A549 (cell line): ENCODE measurements at regions not wholly inside any gene's neighbourhood (a gene's known extent, or its start where the extent isn't known, plus 50 kb on each side); places are given as distances from the start of the nearest gene placed in this dataset.
"Not testable (repeated sequence)": the region's sequence is repeated elsewhere in the genome, so short reads cannot be mapped to it uniquely, and the experiment has no call there.

Experiments
- ATAC-seq, 2 experiments: fragments of 200-7000 bp in 1 of 2; fragments of >200 bp in 1 of 2; cut with Nextera tagmentation in 1 of 2; cut with Tn5 transposase in 1 of 2; 3 replicates each; pipeline versions ENCODE4 v1.8.0 to v1.9.1; 2018 to 2020; ENCODE audit warnings: mild to moderate bottlenecking in 1 of 2, moderate library complexity in 1 of 2
- CTCF ChIA-PET: fragments of 300-600 bp; sonication (Branson Sonifier 250); formaldehyde crosslinking; extraction: SDS; loops from one replicate; lab custom pipeline; 2021; ENCODE audit warnings: antibody characterized with exemption, inconsistent platforms; lab: Yijun Ruan, JAX
- POLR2A ChIA-PET: fragments of 350-600 bp; formaldehyde crosslinking; extraction: SDS; loops from one replicate; lab custom pipeline; 2021; ENCODE audit warnings: antibody characterized with exemption, inconsistent platforms; lab: Yijun Ruan, JAX
- DNase-seq, 2 experiments: peaks; one replicate each; pipeline versions ENCODE4 v3.0.0 to v3.0.0-alpha.2; 2011 to 2016; ENCODE audit warnings: low read depth in 1 of 2, low spot score in 1 of 2
- FAIRE-seq: peaks from 2 replicates; lab custom pipeline; 2011; peaks lifted over from hg19 to GRCh38; lab: Jason Lieb, UNC
- H3K27ac ChIP-seq, 2 experiments: fragments of >200 bp; sonication (Bioruptor Twin); formaldehyde crosslinking; 3 replicates each; pipeline ENCODE4 v1.5.1; 2016 to 2017
- H3K4me1 ChIP-seq: fragments of >200 bp; sonication (Bioruptor Twin); formaldehyde crosslinking; 3 replicates; pipeline ENCODE4 v1.6.1; 2016
- H3K4me2 ChIP-seq: fragments of >200 bp; sonication (Bioruptor Twin); formaldehyde crosslinking; 3 replicates; pipeline ENCODE4 v1.6.1; 2016
- H3K4me3 ChIP-seq: fragments of >200 bp; sonication (Bioruptor Twin); formaldehyde crosslinking; 3 replicates; pipeline ENCODE4 v1.5.1; 2016
- H3K9me3 ChIP-seq: fragments of >200 bp; sonication (Bioruptor Twin); formaldehyde crosslinking; 3 replicates; pipeline ENCODE4 v1.6.1; 2016
- CBX2 ChIP-seq: fragments of 200-600 bp; sonication (generic); IDR thresholded peaks from 2 replicates; pipeline ENCODE4 v1.6.1; 2016; ENCODE audit warnings: low read depth, mild to moderate bottlenecking, borderline replicate concordance
- E2F6 ChIP-seq: IDR thresholded peaks from 2 replicates; pipeline ENCODE4 v1.6.1; 2012; ENCODE audit warnings: low read depth, borderline replicate concordance
- EHF ChIP-seq: fragments of 250-450 bp; sonication (Bioruptor Pico); IDR thresholded peaks from 2 replicates; pipeline ENCODE4 v1.5.0; 2020; ENCODE audit warnings: mild to moderate bottlenecking
- EP300 ChIP-seq, 2 experiments: fragments of >200 bp; sonication (Bioruptor Twin); formaldehyde crosslinking; IDR thresholded peaks; 2 replicates in 1 of 2; 3 replicates in 1 of 2; pipeline ENCODE4 v1.6.1; 2016 to 2017
- ESRRA ChIP-seq: fragments of 150-350 bp; IDR thresholded peaks from 2 replicates; pipeline ENCODE4 v1.6.1; 2014; ENCODE audit warnings: mild to moderate bottlenecking, low read length, borderline replicate concordance
- FOSL2 ChIP-seq, 2 experiments: fragments of 450-650 bp in 1 of 2; fragments of >200 bp in 1 of 2; sonication (Bioruptor Twin) in 1 of 2; formaldehyde crosslinking; IDR thresholded peaks; 2 replicates each; pipeline versions ENCODE4 v1.5.0 to v1.6.1; 2016 to 2020; ENCODE audit warnings: mild to moderate bottlenecking in 1 of 2, moderate library complexity in 1 of 2
- GATA3 ChIP-seq: IDR thresholded peaks from 2 replicates; pipeline ENCODE4 v1.6.1; 2012; ENCODE audit warnings: borderline replicate concordance
- HDAC2 ChIP-seq: fragments of 200-600 bp; sonication (generic); IDR thresholded peaks from 2 replicates; pipeline ENCODE4 v1.6.1; 2016
- HEYL ChIP-seq: fragments of 250-450 bp; sonication (Bioruptor Pico); IDR thresholded peaks from 2 replicates; pipeline ENCODE4 v1.8.0; 2021; ENCODE audit warnings: mild to moderate bottlenecking, moderate library complexity
- HOXB13 ChIP-seq: fragments of 250-450 bp; sonication (Bioruptor Pico); IDR thresholded peaks from 2 replicates; pipeline ENCODE4 v1.5.0; 2020; ENCODE audit warnings: low read depth, mild to moderate bottlenecking, moderate library complexity
- HOXB5 ChIP-seq: fragments of 250-450 bp; sonication (Bioruptor Pico); IDR thresholded peaks from 2 replicates; pipeline ENCODE4 v1.5.0; 2020; ENCODE audit warnings: mild to moderate bottlenecking, moderate library complexity
- MYC ChIP-seq: IDR thresholded peaks from 2 replicates; pipeline ENCODE4 v1.6.1; 2012; ENCODE audit warnings: mild to moderate bottlenecking, inconsistent platforms, low read length, improper control_type of control experiment, borderline replicate concordance
- NPAS2 ChIP-seq: fragments of 250-450 bp; sonication (Bioruptor Pico); IDR thresholded peaks from 2 replicates; pipeline ENCODE4 v1.8.0; 2022; ENCODE audit warnings: mild to moderate bottlenecking, moderate library complexity, borderline replicate concordance
- POLR2AphosphoS2 ChIP-seq: conservative IDR thresholded peaks from 2 replicates; pipeline ENCODE4 v1.6.1; 2012; ENCODE audit warnings: low read length, improper control_type of control experiment, inconsistent platforms
- RCOR1 ChIP-seq: fragments of 150-350 bp; IDR thresholded peaks from 2 replicates; pipeline ENCODE4 v1.6.1; 2014; ENCODE audit warnings: antibody characterized with exemption, low read length, low read depth
- RFX5 ChIP-seq: fragments of 450-650 bp; IDR thresholded peaks from 2 replicates; pipeline ENCODE4 v1.7.1; 2014; ENCODE audit warnings: antibody characterized with exemption, mild to moderate bottlenecking, moderate library complexity
- TFCP2L1 ChIP-seq: fragments of 250-450 bp; sonication (Bioruptor Pico); IDR thresholded peaks from 2 replicates; pipeline ENCODE4 v1.5.0; 2021; ENCODE audit warnings: mild to moderate bottlenecking
- ZFP36 ChIP-seq: fragments of 450-650 bp; IDR thresholded peaks from 2 replicates; pipeline ENCODE4 v1.6.1; 2014; ENCODE audit warnings: borderline replicate concordance; ENCODE audit not compliant: partially characterized antibody
- ZNF302 ChIP-seq: fragments of 250-450 bp; sonication (Bioruptor Pico); IDR thresholded peaks from 2 replicates; pipeline ENCODE4 v1.9.0; 2021; ENCODE audit warnings: inconsistent platforms, mild to moderate bottlenecking, moderate library complexity
- WGBS: methylation state at CpG from one replicate; pipeline ENCODE4 v1.1.6; 2017; ENCODE audit errors: missing lambda C conversion rate; 5-methylcytosine and 5-hydroxymethylcytosine counted together
- TF ChIP-seq, protein P1 (sequence below): fragments of >200 bp; sonication (Bioruptor Twin); formaldehyde crosslinking; IDR thresholded peaks from 3 replicates; pipeline ENCODE4 v1.5.1; 2016
- TF ChIP-seq, protein P2 (sequence below): IDR thresholded peaks from 2 replicates; pipeline ENCODE4 v1.6.1; 2012

GRCh38 chr5:18800293-18801025 is 1166.2 kb downstream of the TAF11L14 start:
- WGBS, result 59% methylated on average over 18 of the region's 19 CpGs
- no peaks in the 10 kb centered on the region for H3K9me3 ChIP-seq
- POLR2A ChIA-PET, result no interaction called here
- no peak overlapping the region for H3K4me3 ChIP-seq
- H3K4me2 ChIP-seq, result no peak overlapping the region
- no peak overlapping the region for H3K27ac ChIP-seq
- ATAC-seq (no peak), FAIRE-seq (no peak), DNase-seq (no peak)
- no peaks in the 10 kb centered on the region for H3K4me1 ChIP-seq
- TF ChIP-seq HEYL (CRISPR knock-in tag), result no peak
- TF ChIP-seq MYC, result no peak
- TF ChIP-seq ZFP36, result no peak
- TF ChIP-seq EHF (CRISPR knock-in tag), result no peak
- no peak for TF ChIP-seq RCOR1
- no peak for TF ChIP-seq ZNF302 (CRISPR knock-in tag)
- no peak for TF ChIP-seq E2F6
- TF ChIP-seq, protein P1, sequence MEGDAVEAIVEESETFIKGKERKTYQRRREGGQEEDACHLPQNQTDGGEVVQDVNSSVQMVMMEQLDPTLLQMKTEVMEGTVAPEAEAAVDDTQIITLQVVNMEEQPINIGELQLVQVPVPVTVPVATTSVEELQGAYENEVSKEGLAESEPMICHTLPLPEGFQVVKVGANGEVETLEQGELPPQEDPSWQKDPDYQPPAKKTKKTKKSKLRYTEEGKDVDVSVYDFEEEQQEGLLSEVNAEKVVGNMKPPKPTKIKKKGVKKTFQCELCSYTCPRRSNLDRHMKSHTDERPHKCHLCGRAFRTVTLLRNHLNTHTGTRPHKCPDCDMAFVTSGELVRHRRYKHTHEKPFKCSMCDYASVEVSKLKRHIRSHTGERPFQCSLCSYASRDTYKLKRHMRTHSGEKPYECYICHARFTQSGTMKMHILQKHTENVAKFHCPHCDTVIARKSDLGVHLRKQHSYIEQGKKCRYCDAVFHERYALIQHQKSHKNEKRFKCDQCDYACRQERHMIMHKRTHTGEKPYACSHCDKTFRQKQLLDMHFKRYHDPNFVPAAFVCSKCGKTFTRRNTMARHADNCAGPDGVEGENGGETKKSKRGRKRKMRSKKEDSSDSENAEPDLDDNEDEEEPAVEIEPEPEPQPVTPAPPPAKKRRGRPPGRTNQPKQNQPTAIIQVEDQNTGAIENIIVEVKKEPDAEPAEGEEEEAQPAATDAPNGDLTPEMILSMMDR, result no peak
- TF ChIP-seq, protein P2, sequence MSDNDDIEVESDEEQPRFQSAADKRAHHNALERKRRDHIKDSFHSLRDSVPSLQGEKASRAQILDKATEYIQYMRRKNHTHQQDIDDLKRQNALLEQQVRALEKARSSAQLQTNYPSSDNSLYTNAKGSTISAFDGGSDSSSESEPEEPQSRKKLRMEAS, result no peak
- TF ChIP-seq EP300 (IDR thresholded peaks at IDR 0.05), result no peak
- TF ChIP-seq HDAC2, result no peak
- no peak for TF ChIP-seq NPAS2 (CRISPR knock-in tag)
- TF ChIP-seq ESRRA, result no peak
- no peak for TF ChIP-seq POLR2AphosphoS2
- no peak for TF ChIP-seq GATA3
- no peak for TF ChIP-seq HOXB13 (CRISPR knock-in tag)
- no peak for TF ChIP-seq TFCP2L1 (CRISPR knock-in tag)
- TF ChIP-seq CBX2, result no peak
- TF ChIP-seq HOXB5 (CRISPR knock-in tag), result no peak
- TF ChIP-seq, all 56 proteins: peak for 0
- CTCF ChIA-PET, result interaction anchor here (0.7 kb wide), 1 partner anchor 476 kb away, joined by 4 read pairs; no protein-coding TSS in a partner anchor

GRCh38 chr5:18801413-18801812 is 1167.2 kb downstream of the TAF11L14 start:
- H3K4me2 ChIP-seq, DNase-seq, H3K27ac ChIP-seq, POLR2A ChIA-PET, ATAC-seq, H3K4me3 ChIP-seq, H3K9me3 ChIP-seq, FAIRE-seq, H3K4me1 ChIP-seq: not testable (repeated sequence)
- 42% methylated on average over 3 of the region's 3 CpGs for WGBS
- CTCF ChIA-PET, result interaction anchor here (0.7 kb wide), 1 partner anchor 475 kb away, joined by 4 read pairs; no protein-coding TSS in a partner anchor

GRCh38 chr5:18802336-18802735 is 1168.1 kb downstream of the TAF11L14 start:
- ChIA-PET POLR2A (interaction anchor here (0.6 kb wide), 1 partner anchor 326 kb away, joined by 4 read pairs; no protein-coding TSS in a partner anchor), CTCF (no interaction called here)
- ATAC-seq, result no peak
- DNase-seq, result no peak
- Histone ChIP-seq H3K4me3 (no peak overlapping the region), H3K27ac (no peak overlapping the region), H3K9me3 (no peaks in the 10 kb centered on the region), H3K4me2 (no peak overlapping the region), H3K4me1 (no peaks in the 10 kb centered on the region)
- 6% methylated on average over 2 of the region's 2 CpGs for WGBS
- TF ChIP-seq FOSL2 (IDR thresholded peaks at IDR 0.05) (no peak), FOSL2 (CRISPR knock-in tag; IDR thresholded peaks at IDR 0.05) (peak; percentile 19; the same call in 1 of the 2 replicates), RFX5 (no peak)
- FAIRE-seq, result no peak
